ENCODE measurements at regions not wholly inside any gene's neighbourhood (a gene's known extent, or its start where the extent isn't known, plus 50 kb on each side); places are given as distances from the start of the nearest gene placed in this dataset.

DNA sequence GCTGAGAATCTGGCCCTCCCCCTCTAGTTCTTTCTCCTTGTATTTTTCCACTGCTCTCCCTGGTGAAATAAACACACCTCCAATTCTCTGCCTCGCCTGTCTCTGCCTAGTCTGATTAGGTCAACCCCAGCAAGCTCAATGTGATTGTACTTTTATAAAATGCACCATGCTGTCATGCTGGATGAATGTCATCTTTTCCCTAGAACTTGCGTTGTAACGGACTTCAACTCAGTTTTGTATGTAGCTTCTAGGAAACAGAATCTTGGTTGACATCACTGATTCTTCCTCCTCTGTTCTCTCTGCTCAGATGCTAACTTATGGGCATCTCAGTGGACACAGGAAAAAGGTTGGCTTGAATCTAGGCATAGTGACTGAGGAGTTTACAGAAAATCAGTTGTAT lies 261.9 kb upstream of the ISX start:
- Histone ChIP-seq H3K36me3 (no peaks in the 10 kb centered on the region), H3K9me3 (replicated peaks) (no peaks in the 10 kb centered on the region)
- TF ChIP-seq, protein P1, sequence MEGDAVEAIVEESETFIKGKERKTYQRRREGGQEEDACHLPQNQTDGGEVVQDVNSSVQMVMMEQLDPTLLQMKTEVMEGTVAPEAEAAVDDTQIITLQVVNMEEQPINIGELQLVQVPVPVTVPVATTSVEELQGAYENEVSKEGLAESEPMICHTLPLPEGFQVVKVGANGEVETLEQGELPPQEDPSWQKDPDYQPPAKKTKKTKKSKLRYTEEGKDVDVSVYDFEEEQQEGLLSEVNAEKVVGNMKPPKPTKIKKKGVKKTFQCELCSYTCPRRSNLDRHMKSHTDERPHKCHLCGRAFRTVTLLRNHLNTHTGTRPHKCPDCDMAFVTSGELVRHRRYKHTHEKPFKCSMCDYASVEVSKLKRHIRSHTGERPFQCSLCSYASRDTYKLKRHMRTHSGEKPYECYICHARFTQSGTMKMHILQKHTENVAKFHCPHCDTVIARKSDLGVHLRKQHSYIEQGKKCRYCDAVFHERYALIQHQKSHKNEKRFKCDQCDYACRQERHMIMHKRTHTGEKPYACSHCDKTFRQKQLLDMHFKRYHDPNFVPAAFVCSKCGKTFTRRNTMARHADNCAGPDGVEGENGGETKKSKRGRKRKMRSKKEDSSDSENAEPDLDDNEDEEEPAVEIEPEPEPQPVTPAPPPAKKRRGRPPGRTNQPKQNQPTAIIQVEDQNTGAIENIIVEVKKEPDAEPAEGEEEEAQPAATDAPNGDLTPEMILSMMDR (IDR thresholded peaks at IDR 0.05; ENCODE audit: borderline replicate concordance) = no peak

DNA sequence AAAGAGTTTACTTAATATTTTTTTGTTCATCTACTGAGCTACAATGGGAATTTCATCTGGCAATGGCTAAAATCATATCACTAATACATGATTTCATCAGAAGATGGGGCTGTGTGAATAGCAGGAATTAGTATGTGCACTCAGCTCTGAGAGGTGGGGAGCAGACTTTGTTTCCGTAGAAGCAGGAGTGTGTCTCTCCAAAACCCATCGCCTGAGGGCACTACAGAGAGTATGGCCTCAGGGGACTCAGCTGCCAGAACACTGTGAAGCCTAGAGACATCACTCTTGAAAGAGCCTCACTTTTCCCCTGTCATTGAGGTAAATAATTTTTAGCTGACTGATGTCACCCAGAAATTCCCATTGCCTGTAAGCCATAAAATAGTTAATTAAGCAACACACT lies 261.4 kb upstream of the ISX start:
- intact Hi-C loops (cut with micrococcal nuclease) = no loop called here
- Histone ChIP-seq H3K36me3 (no peaks in the 10 kb centered on the region), H3K4me3 (no peak overlapping the region), H3K27me3 (ENCODE audit: low read depth) (peaks cover 84% of the 10 kb centered on the region), H3K9me3 (replicated peaks) (no peaks in the 10 kb centered on the region), H3K4me1 (no peaks in the 10 kb centered on the region), H3K27ac (replicated peaks) (no peak overlapping the region)
- TF ChIP-seq, protein P1 (IDR thresholded peaks at IDR 0.05; ENCODE audit: borderline replicate concordance) = no peak
- no peak for DNase-seq

More for the DNA sequence above, 261.9 kb upstream of the ISX start:
- intact Hi-C loops (cut with micrococcal nuclease) = no loop called here
- H3K4me1 ChIP-seq = no peaks in the 10 kb centered on the region
- DNase-seq = no peak
- H3K4me3 ChIP-seq = no peak overlapping the region
- no peak overlapping the region for H3K27ac ChIP-seq (replicated peaks)
- H3K27me3 ChIP-seq (ENCODE audit: low read depth) = peaks cover 85% of the 10 kb centered on the region

DNA sequence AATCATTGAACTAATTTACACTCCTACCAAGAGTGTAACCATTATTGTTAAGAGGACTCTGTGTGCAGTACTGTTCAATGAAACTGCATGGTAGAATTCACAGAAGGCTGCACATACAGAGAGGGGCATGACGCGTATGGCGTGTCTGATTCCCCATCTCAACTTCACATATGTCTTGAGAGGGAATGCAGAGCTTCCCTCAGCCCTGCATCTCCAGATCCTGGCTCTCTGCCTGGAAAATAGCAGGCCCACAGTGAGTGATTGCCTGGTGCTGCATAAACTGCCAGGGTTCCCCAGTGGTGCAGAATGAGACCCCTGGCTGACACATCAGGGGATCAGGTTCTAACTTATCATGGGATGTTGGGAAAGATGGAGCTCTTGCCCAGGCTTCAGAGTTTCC lies 260.2 kb upstream of the ISX start:
- H3K9me3 ChIP-seq (replicated peaks) = no peaks in the 10 kb centered on the region
- H3K36me3 ChIP-seq = no peaks in the 10 kb centered on the region
- intact Hi-C loops (cut with micrococcal nuclease) = no loop called here
- no peak overlapping the region for H3K27ac ChIP-seq (replicated peaks)
- H3K4me1 ChIP-seq = no peaks in the 10 kb centered on the region
- peaks cover 72% of the 10 kb centered on the region for H3K27me3 ChIP-seq (ENCODE audit: low read depth)
- H3K4me3 ChIP-seq = no peak overlapping the region
- TF ChIP-seq, protein P1 (IDR thresholded peaks at IDR 0.05; ENCODE audit: borderline replicate concordance) = no peak
- DNase-seq = no peak

DNA sequence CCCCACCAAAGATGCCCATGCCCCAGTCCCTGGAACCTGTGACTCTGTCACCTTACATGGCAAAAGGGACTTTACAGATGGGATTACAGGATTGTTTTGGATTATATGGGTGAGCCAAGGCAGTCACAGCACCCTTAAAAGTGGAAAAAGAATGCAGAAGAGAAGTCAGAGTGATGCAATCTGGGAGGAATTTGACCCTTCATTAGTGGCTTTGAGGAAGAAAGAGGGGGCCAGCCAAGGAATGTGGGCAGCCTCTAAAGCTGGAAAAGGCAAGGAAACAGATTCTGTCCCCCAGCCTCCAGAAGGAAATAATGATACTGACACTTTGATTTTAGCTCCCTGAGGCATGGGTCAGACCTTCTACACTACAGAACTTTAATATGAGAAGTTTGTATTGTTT lies 257.3 kb upstream of the ISX start:
- Histone ChIP-seq H3K27ac (replicated peaks) (no peak overlapping the region), H3K4me1 (no peaks in the 10 kb centered on the region), H3K36me3 (no peaks in the 10 kb centered on the region), H3K4me3 (no peak overlapping the region), H3K9me3 (replicated peaks) (no peaks in the 10 kb centered on the region), H3K27me3 (ENCODE audit: low read depth) (peaks cover 58% of the 10 kb centered on the region)
- intact Hi-C loops (cut with micrococcal nuclease) = no loop called here
- DNase-seq = no peak
- TF ChIP-seq, protein P1 (IDR thresholded peaks at IDR 0.05; ENCODE audit: borderline replicate concordance) = no peak

DNA sequence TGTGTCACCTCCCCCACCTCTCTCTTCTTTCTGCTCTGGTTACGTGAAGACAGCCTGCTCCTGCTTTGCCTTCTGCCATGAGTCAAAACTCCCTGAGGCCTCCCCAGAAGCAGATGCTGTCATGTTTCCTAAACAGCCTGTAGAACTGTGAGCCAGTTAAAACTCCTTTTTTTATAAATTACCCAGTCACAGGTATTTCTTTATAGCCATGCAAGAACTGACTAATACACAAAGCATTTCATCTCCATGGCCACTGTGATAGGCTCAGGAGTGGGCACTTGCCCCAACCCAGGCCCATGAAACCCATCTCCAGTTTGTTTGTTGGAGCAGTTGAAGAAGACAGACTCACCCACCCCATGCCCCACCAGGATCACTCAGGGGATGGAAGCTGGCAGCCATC lies 253.3 kb upstream of the ISX start:
- Histone ChIP-seq H3K9me3 (replicated peaks) (no peaks in the 10 kb centered on the region), H3K4me3 (no peak overlapping the region), H3K27ac (replicated peaks) (no peak overlapping the region), H3K4me1 (no peaks in the 10 kb centered on the region), H3K36me3 (no peaks in the 10 kb centered on the region), H3K27me3 (ENCODE audit: low read depth) (peaks cover 58% of the 10 kb centered on the region)
- DNase-seq = no peak
- intact Hi-C loops (cut with micrococcal nuclease) = no loop called here
- TF ChIP-seq, protein P1 (IDR thresholded peaks at IDR 0.05; ENCODE audit: borderline replicate concordance) = no peak

Measured in left ventricle myocardium inferior (tissue), 1 donor.